ENCODE measurements at regions not wholly inside any gene's neighbourhood (a gene's known extent, or its start where the extent isn't known, plus 50 kb on each side); places are given as distances from the start of the nearest gene placed in this dataset.
"Not testable (repeated sequence)": the region's sequence is repeated elsewhere in the genome, so short reads cannot be mapped to it uniquely, and the experiment has no call there.

GRCh38 chrX:127439676-127440075 lies 612.5 kb downstream of the ACTRT1 start:
- DNase-seq: no peak

- no peak for DNase-seq
Measured at GRCh38 chrX:127405946-127406345, 586.4 kb downstream of the PRR32 start.

- no peak for DNase-seq
Measured at GRCh38 chrX:127404161-127404560, 584.6 kb downstream of the PRR32 start.

- not testable (repeated sequence) for DNase-seq
Measured at GRCh38 chrX:127400231-127400630, 580.7 kb downstream of the PRR32 start.

- no peak for DNase-seq
Measured at GRCh38 chrX:127390316-127390715, 570.8 kb downstream of the PRR32 start.

GRCh38 chrX:127389900-127390299 lies 570.4 kb downstream of the PRR32 start:
- no peak for DNase-seq
